Sigmoid colon (tissue), 4 donors: ENCODE measurements at regions not wholly inside any gene's neighbourhood (a gene's known extent, or its start where the extent isn't known, plus 50 kb on each side); places are given as distances from the start of the nearest gene placed in this dataset.

ENCODE experiments used
- CTCF ChIP-seq, 4 experiments: fragments of 450-650 bp in 3 of 4; fragments of 200-600 bp in 1 of 4; IDR thresholded peaks; one replicate each; pipeline ENCODE4 v1.5.1; 2016 to 2019; ENCODE audit warnings: antibody characterized with exemption in 4 of 4, mild to moderate bottlenecking in 3 of 4, moderate library complexity in 2 of 4
- EP300 ChIP-seq, 4 donors: sonication (generic); formaldehyde crosslinking; IDR thresholded peaks; one replicate each; pipeline ENCODE4 v1.6.1; 2017; ENCODE audit warnings: antibody characterized with exemption in 4 of 4
- POLR2A ChIP-seq, 2 donors: fragments of 450-650 bp; IDR thresholded peaks; one replicate each; pipeline ENCODE4 v1.6.1; 2016; ENCODE audit warnings: antibody characterized with exemption in 2 of 2, mild to moderate bottlenecking in 2 of 2, moderate library complexity in 2 of 2
- POLR2AphosphoS5 ChIP-seq, 4 donors: sonication (generic); formaldehyde crosslinking; IDR thresholded peaks; one replicate each; pipeline ENCODE4 v1.6.1; 2017; ENCODE audit warnings: antibody characterized with exemption in 4 of 4

- TF ChIP-seq CTCF (IDR thresholded peaks at IDR 0.05), result no peak
- no peak for TF ChIP-seq POLR2A (IDR thresholded peaks at IDR 0.05)
- TF ChIP-seq POLR2AphosphoS5 (IDR thresholded peaks at IDR 0.05), result no peak
- TF ChIP-seq EP300 (IDR thresholded peaks at IDR 0.05), result no peak
These were observed 446.6 kb downstream of the SIPA1L2 start for GRCh38 chr1:232183266-232183800.
